Cardiac septum (tissue), 1 donor: ENCODE measurements at regions not wholly inside any gene's neighbourhood (a gene's known extent, or its start where the extent isn't known, plus 50 kb on each side); places are given as distances from the start of the nearest gene placed in this dataset.
"Not testable (repeated sequence)": the region's sequence is repeated elsewhere in the genome, so short reads cannot be mapped to it uniquely, and the experiment has no call there.

ENCODE experiments used
- DNase-seq: peaks from one replicate; pipeline ENCODE4 v3.0.0-alpha.2; 2020; ENCODE audit warnings: low spot score
- intact Hi-C: fragments of 100-400 bp; cut with DNase I; formaldehyde crosslinking; loops from one replicate; pipeline ENCODE4 v1.14.0; 2022
- donor health status: DM: no; HTN: no; CAD: no.

GRCh38 chr11:3307584-3307983 lies 71.4 kb downstream of the ZNF195 start:
- intact Hi-C loops, result not testable (repeated sequence)

GRCh38 chr11:3301060-3301459 lies 68.8 kb upstream of the MRGPRE start:
- intact Hi-C loops, DNase-seq: not testable (repeated sequence)

More at GRCh38 chr11:3307584-3307983, 71.4 kb downstream of the ZNF195 start:
- not testable (repeated sequence) for DNase-seq

- not testable (repeated sequence) for DNase-seq
Measured at GRCh38 chr11:3300579-3300978, 68.4 kb upstream of the MRGPRE start.

DNA sequence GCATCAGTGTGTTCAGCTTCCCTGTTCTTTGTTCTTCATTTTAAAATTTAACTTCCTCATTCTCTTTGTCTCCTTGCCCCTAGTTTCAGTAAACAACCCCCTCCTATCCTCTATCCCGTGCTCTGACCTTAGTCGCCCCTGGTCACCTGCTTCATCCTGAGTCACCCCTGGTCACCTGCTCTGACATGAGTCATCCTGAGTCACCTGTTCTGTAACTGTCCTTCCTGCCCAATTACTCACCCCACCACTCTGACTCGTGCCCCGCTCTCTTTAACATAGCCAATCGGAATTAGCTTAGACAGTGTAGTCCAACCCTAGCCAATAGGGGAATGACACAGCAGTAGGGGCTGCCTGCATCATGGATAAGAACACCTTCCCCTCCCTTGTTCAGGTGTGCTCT lies 65.6 kb upstream of the MRGPRE start:
- DNase-seq, intact Hi-C loops: not testable (repeated sequence)

More at GRCh38 chr11:3300579-3300978, 68.4 kb upstream of the MRGPRE start:
- intact Hi-C loops, result not testable (repeated sequence)

DNA sequence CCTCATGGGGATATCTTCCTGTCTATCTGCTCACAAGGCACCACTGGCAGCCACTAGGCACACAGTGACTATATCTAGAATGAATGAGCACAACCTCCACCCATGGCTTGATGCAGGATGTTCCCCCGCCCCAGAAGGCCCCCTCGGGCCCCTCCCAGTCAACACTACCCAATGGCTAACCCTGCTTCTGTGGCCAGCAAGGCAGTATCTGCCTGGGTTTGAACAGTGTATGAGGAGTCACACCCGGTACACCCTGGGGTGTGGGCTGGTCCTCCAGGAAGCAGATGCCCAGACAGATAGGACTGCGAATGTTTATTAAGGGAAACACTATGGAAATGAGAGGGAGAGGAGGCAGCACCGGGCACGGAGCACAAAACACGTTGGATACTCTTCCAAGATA lies 58.3 kb upstream of the MRGPRE start:
- intact Hi-C loops, result not testable (repeated sequence)
- DNase-seq, result peak; percentile 70

DNA sequence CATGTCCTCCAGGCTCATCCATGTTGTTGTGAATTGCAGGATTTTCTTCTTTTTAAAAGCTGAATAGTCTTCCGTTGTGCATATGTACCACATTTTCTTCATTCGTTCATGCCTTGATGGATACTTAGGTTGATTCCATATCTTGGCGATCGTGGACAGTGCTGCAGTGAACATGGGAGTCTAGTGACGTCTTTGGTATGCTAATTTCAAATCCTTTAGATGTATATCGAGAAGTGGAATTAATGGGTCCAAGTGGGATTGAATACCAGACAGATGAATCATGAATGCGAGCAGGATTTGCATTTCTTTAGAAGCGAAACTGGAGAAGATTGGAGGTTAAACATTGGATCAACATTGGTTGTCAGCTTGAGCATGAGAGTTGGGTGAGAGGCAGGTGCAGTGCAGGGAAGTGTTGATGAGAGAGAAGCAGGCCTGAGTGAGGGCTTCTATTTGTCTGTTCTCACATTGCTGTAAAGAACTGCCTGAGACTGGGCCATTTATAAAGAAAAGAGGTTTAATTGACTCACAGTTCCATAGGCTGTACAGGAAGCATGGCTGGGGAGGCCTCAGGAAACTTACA lies 55.2 kb upstream of the MRGPRE start:
- DNase-seq, intact Hi-C loops: not testable (repeated sequence)

GRCh38 chr11:3285261-3285660 lies 53.0 kb upstream of the MRGPRE start:
- DNase-seq, intact Hi-C loops: not testable (repeated sequence)

GRCh38 chr11:3284248-3284647 lies 52.0 kb upstream of the MRGPRE start:
- intact Hi-C loops, DNase-seq: not testable (repeated sequence)

DNA sequence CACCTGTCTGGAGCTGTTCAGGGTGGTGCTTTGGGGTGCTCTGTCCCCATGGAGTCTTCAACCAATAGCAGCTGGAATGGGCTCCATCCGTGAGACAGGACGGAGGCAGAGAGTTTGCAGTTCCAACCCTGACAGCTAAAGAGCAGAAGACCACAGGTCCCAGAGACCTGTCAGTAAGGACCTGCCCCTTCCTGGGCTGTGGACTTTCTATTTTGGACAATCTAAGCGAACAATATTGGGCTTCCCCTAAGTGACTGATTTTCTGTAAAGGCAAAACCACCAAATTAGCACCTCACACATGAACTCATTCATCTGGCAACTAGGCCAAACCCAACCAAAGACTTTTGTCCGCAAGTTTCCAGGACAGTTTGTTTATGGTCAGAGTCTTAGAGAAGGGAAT lies 50.5 kb upstream of the MRGPRE start:
- intact Hi-C loops, DNase-seq: not testable (repeated sequence)
